K562 (cell line): ENCODE measurements at regions not wholly inside any gene's neighbourhood (a gene's known extent, or its start where the extent isn't known, plus 50 kb on each side); places are given as distances from the start of the nearest gene placed in this dataset.

Experiments
- CCNT2 ChIP-seq: IDR thresholded peaks from 2 replicates; pipeline ENCODE4 v1.6.1; 2011; ENCODE audit warnings: borderline replicate concordance, low read depth, mild to moderate bottlenecking, moderate library complexity, mixed read lengths, low read length; ENCODE audit not compliant: insufficient read length; ENCODE audit errors: extremely low read depth
- E2F3 ChIP-seq: fragments of 250-450 bp; sonication (Bioruptor Pico); IDR thresholded peaks from 2 replicates; pipeline ENCODE4 v1.4.0; 2020; ENCODE audit warnings: mild to moderate bottlenecking
- ETV5 ChIP-seq: sonication (generic); formaldehyde crosslinking; IDR thresholded peaks from 2 replicates; pipeline ENCODE4 v1.4.0; 2020; ENCODE audit warnings: low read depth, mild to moderate bottlenecking, missing genetic modification reagents
- MAFF ChIP-seq: IDR thresholded peaks from 2 replicates; pipeline ENCODE4 v1.6.1; 2012; ENCODE audit warnings: low read length, improper control_type of control experiment
- MYBL2 ChIP-seq, 2 experiments: fragments of 450-650 bp in 1 of 2; sonication (generic) in 1 of 2; formaldehyde crosslinking in 1 of 2; IDR thresholded peaks; 2 replicates each; pipeline versions ENCODE4 v1.6.1 to v1.8.1; 2017 to 2022; ENCODE audit warnings: borderline replicate concordance in 1 of 2, inconsistent platforms in 1 of 2, low read depth in 1 of 2, mild to moderate bottlenecking in 1 of 2, missing genetic modification reagents in 1 of 2, moderate library complexity in 1 of 2
- PHF21A ChIP-seq: fragments of 450-650 bp; IDR thresholded peaks from 2 replicates; pipeline ENCODE4 v1.6.1; 2017; ENCODE audit warnings: low read depth, borderline replicate concordance
- POLR2G ChIP-seq: fragments of 200-400 bp; formaldehyde crosslinking; IDR thresholded peaks from 2 replicates; pipeline ENCODE4 v1.6.1; 2017; ENCODE audit warnings: low read depth, mild to moderate bottlenecking, antibody characterized with exemption, low read length, moderate library complexity
- RHOXF2B ChIP-seq: fragments of 250-450 bp; sonication (Bioruptor Pico); conservative IDR thresholded peaks from 2 replicates; pipeline ENCODE4 v1.5.1; 2021
- SNIP1 ChIP-seq: fragments of 450-650 bp; IDR thresholded peaks from 2 replicates; pipeline ENCODE4 v1.7.1; 2017; ENCODE audit warnings: low read depth, mild to moderate bottlenecking
- ZNF263 ChIP-seq: sonication (generic); formaldehyde crosslinking; IDR thresholded peaks from 2 replicates; pipeline ENCODE4 v1.8.0; 2022; ENCODE audit warnings: mild to moderate bottlenecking, missing genetic modification reagents, borderline replicate concordance
- TF ChIP-seq, protein P1 (sequence below): fragments of 450-650 bp; formaldehyde crosslinking; IDR thresholded peaks from 2 replicates; pipeline ENCODE4 v1.4.0; 2022; ENCODE audit warnings: mild to moderate bottlenecking, moderate library complexity
- TF ChIP-seq, protein P2 (sequence below): sonication (generic); formaldehyde crosslinking; IDR thresholded peaks from 2 replicates; pipeline ENCODE4 v1.9.0; 2022; ENCODE audit warnings: mild to moderate bottlenecking, missing genetic modification reagents
- TF ChIP-seq, protein P3 (sequence below), 2 experiments: fragments of 450-650 bp; formaldehyde crosslinking in 1 of 2; IDR thresholded peaks; 2 replicates each; pipeline versions ENCODE4 v1.4.0 to v1.6.1; 2014 to 2020; ENCODE audit warnings: mild to moderate bottlenecking in 2 of 2, borderline replicate concordance in 1 of 2, low read depth in 1 of 2
- TF ChIP-seq, protein P4 (sequence below): fragments of 450-650 bp; formaldehyde crosslinking; IDR thresholded peaks from 2 replicates; pipeline ENCODE4 v1.4.0; 2022; ENCODE audit warnings: missing genetic modification characterization

DNA sequence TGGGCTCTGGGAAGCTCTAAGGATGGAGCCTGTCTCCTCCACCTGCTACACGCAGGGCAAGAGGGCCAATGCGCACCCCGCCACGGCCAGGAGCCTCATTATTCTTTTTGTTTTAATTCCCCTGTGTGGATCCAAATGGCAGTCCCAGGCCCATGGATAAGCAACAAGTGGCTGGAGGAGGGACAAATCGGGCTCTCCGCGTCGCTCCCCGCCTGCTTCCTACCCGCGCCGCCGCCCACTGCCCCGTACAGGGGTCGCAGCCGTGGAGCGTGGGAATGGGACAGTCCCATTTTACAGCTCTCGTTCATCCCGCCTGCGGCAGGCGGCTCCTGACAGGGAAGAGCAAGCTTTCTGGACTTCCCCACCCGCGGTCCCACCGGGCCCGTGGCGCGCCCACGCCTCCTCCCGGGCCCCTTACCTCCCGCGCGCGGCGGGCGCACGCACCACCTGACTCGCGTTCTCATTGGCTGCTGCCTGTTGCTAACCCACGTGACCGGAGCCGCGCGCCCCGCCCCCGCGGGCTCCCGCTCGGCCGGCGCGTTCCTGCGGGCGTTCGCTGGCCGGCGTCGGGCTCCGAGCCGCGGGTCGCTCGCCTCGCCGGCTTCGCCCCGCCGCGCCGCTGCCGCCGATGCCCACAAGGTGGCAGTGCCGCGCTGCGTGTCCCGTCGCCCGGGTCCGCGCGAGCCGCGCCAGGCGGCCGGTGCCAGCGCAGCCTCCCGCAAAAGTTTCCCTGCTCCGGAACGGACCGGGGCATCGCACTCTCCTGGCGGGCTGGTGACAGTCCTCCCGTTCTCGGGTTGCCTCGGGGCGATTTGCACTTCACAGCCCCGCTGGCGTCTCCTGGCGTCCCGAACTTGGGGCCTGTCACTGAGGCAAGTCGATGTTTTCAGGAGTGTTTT, 93.3 kb downstream of the CD83 start (continued):
- TF ChIP-seq MYBL2 (IDR thresholded peaks at IDR 0.05; ENCODE audit: low read depth), result no peak
- TF ChIP-seq MYBL2 (CRISPR knock-in tag; IDR thresholded peaks at IDR 0.05; ENCODE audit: borderline replicate concordance), result no peak
- TF ChIP-seq, protein P1, sequence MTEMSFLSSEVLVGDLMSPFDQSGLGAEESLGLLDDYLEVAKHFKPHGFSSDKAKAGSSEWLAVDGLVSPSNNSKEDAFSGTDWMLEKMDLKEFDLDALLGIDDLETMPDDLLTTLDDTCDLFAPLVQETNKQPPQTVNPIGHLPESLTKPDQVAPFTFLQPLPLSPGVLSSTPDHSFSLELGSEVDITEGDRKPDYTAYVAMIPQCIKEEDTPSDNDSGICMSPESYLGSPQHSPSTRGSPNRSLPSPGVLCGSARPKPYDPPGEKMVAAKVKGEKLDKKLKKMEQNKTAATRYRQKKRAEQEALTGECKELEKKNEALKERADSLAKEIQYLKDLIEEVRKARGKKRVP, result 0 out of 2 replicates have a peak, but pooled peaks have one; percentile 11
- 0 out of 2 replicates have a peak, but pooled peaks have one; percentile 62 for TF ChIP-seq ZNF263 (CRISPR knock-in tag)
- peak; percentile 86 for TF ChIP-seq E2F3 (CRISPR knock-in tag)
- peak; percentile 95 for TF ChIP-seq PHF21A
- TF ChIP-seq RHOXF2B (CRISPR knock-in tag), result no peak
- TF ChIP-seq MAFF, result no peak
- TF ChIP-seq, protein P2, sequence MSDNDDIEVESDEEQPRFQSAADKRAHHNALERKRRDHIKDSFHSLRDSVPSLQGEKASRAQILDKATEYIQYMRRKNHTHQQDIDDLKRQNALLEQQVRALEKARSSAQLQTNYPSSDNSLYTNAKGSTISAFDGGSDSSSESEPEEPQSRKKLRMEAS (CRISPR knock-in tag), result peak; percentile 92
- TF ChIP-seq CCNT2, result peak; percentile 92
- TF ChIP-seq ETV5 (CRISPR knock-in tag), result peak; percentile 16
- no peak for TF ChIP-seq SNIP1
- peak; percentile 83 for TF ChIP-seq POLR2G
- TF ChIP-seq, protein P3, sequence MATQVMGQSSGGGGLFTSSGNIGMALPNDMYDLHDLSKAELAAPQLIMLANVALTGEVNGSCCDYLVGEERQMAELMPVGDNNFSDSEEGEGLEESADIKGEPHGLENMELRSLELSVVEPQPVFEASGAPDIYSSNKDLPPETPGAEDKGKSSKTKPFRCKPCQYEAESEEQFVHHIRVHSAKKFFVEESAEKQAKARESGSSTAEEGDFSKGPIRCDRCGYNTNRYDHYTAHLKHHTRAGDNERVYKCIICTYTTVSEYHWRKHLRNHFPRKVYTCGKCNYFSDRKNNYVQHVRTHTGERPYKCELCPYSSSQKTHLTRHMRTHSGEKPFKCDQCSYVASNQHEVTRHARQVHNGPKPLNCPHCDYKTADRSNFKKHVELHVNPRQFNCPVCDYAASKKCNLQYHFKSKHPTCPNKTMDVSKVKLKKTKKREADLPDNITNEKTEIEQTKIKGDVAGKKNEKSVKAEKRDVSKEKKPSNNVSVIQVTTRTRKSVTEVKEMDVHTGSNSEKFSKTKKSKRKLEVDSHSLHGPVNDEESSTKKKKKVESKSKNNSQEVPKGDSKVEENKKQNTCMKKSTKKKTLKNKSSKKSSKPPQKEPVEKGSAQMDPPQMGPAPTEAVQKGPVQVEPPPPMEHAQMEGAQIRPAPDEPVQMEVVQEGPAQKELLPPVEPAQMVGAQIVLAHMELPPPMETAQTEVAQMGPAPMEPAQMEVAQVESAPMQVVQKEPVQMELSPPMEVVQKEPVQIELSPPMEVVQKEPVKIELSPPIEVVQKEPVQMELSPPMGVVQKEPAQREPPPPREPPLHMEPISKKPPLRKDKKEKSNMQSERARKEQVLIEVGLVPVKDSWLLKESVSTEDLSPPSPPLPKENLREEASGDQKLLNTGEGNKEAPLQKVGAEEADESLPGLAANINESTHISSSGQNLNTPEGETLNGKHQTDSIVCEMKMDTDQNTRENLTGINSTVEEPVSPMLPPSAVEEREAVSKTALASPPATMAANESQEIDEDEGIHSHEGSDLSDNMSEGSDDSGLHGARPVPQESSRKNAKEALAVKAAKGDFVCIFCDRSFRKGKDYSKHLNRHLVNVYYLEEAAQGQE (IDR thresholded peaks at IDR 0.05; ENCODE audit: borderline replicate concordance), result peak; percentile 85
- TF ChIP-seq, protein P3 (CRISPR knock-in tag; IDR thresholded peaks at IDR 0.05; ENCODE audit: low read depth), result 0 out of 2 replicates have a peak, but pooled peaks have one; percentile 52
- TF ChIP-seq, protein P4, sequence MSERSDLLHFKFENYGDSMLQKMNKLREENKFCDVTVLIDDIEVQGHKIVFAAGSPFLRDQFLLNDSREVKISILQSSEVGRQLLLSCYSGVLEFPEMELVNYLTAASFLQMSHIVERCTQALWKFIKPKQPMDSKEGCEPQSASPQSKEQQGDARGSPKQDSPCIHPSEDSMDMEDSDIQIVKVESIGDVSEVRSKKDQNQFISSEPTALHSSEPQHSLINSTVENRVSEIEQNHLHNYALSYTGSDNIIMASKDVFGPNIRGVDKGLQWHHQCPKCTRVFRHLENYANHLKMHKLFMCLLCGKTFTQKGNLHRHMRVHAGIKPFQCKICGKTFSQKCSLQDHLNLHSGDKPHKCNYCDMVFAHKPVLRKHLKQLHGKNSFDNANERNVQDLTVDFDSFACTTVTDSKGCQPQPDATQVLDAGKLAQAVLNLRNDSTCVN (CRISPR knock-in tag), result 0 out of 2 replicates have a peak, but pooled peaks have one; percentile 48
